HepG2 (cell line): ENCODE measurements at regions not wholly inside any gene's neighbourhood (a gene's known extent, or its start where the extent isn't known, plus 50 kb on each side); places are given as distances from the start of the nearest gene placed in this dataset.
A peak's percentile ranks its signal among the peaks of the same experiment; 100 is the strongest.

Experiments
- ATAC-seq: fragments of 200-7000 bp; cut with Tn5 transposase; 3 replicates; pipeline ENCODE4 v1.9.1; 2020; ENCODE audit warnings: mild to moderate bottlenecking, moderate library complexity
- BruUV-seq: library from RNA; stranded (reverse); fragments of 400-500 nt; replicated peaks from 2 replicates; lab custom pipeline; 2021; lab: Mats Ljungman, UMichigan
- CTCF ChIA-PET: fragments of 300-600 bp; formaldehyde crosslinking; extraction: SDS; loops from one replicate; lab custom pipeline; 2021; ENCODE audit warnings: low total read pairs, inconsistent platforms, low intra/inter-chr PET ratio; lab: Yijun Ruan, JAX
- POLR2A ChIA-PET: fragments of 350-600 bp; sonication (Branson Sonifier 250); formaldehyde crosslinking; loops from one replicate; lab custom pipeline; 2020; ENCODE audit warnings: antibody characterized with exemption, inconsistent platforms; lab: Yijun Ruan, JAX
- DNase-seq: peaks from one replicate; pipeline ENCODE4 v3.0.0-alpha.2; 2015; ENCODE audit warnings: low spot score
- FAIRE-seq: peaks from 3 replicates; lab custom pipeline; 2011; peaks lifted over from hg19 to GRCh38; lab: Jason Lieb, UNC
- H2AFZ ChIP-seq: one replicate; pipeline ENCODE4 v1.6.1; 2011; ENCODE audit warnings: low read length, inconsistent platforms
- H3K27ac ChIP-seq: fragments of 300-600 bp; 3 replicates; pipeline ENCODE4 v1.8.0; 2011; ENCODE audit warnings: mixed run types, mild to moderate bottlenecking, mixed read lengths, low read length, inconsistent platforms; ENCODE audit not compliant: insufficient read depth; ENCODE audit errors: extremely low read length
- H3K27me3 ChIP-seq, 2 experiments: fragments of 200-600 bp in 1 of 2; 2 replicates in 1 of 2; 3 replicates in 1 of 2; pipeline versions ENCODE4 v1.6.0 to v1.8.0; 2011; ENCODE audit warnings: low read length in 2 of 2, mild to moderate bottlenecking in 2 of 2, moderate library complexity in 2 of 2, inconsistent platforms in 1 of 2; ENCODE audit not compliant: insufficient read depth in 2 of 2, control insufficient read depth in 1 of 2
- H3K36me3 ChIP-seq, 2 experiments: fragments of 200-600 bp in 1 of 2; replicated peaks in 1 of 2; 2 replicates in 1 of 2; 3 replicates in 1 of 2; pipeline versions ENCODE4 v1.5.1 to v1.8.0; 2011; ENCODE audit warnings: low read length in 2 of 2, inconsistent platforms in 1 of 2; ENCODE audit not compliant: insufficient read depth in 2 of 2, control insufficient read depth in 1 of 2
- H3K4me1 ChIP-seq: 2 replicates; pipeline ENCODE4 v1.5.1; 2012; ENCODE audit warnings: low read length, inconsistent platforms; ENCODE audit not compliant: insufficient read depth
- H3K4me2 ChIP-seq: 2 replicates; pipeline ENCODE4 v1.6.0; 2011; ENCODE audit warnings: low read depth, low read length, inconsistent platforms
- H3K4me3 ChIP-seq, 3 experiments: fragments of 200-600 bp in 1 of 3; sonication (generic), shearing (Covaris generic) in 1 of 3; replicated peaks in 1 of 3; 2 replicates each; pipeline ENCODE4 v1.5.1; 2011 to 2016; ENCODE audit warnings: low read length in 3 of 3, inconsistent platforms in 2 of 3, low read depth in 2 of 3, mild to moderate bottlenecking in 2 of 3, control low read depth in 1 of 3, mixed read lengths in 1 of 3; ENCODE audit not compliant: insufficient read depth in 1 of 3
- H3K79me2 ChIP-seq: one replicate; pipeline ENCODE4 v1.6.1; 2011; ENCODE audit warnings: low read length, inconsistent platforms; ENCODE audit not compliant: insufficient read depth
- H3K9ac ChIP-seq: 2 replicates; pipeline ENCODE4 v1.6.0; 2011; ENCODE audit warnings: mild to moderate bottlenecking, low read depth, low read length, inconsistent platforms; ENCODE audit not compliant: insufficient read depth
- H3K9me3 ChIP-seq: 2 replicates; pipeline ENCODE4 v1.5.1; 2012; ENCODE audit warnings: mild to moderate bottlenecking, low read length
- H4K20me1 ChIP-seq: 2 replicates; pipeline ENCODE4 v1.6.0; 2011; ENCODE audit warnings: inconsistent platforms, mild to moderate bottlenecking, low read length, moderate library complexity; ENCODE audit not compliant: insufficient read depth
- AGO1 ChIP-seq: fragments of 200-400 bp; formaldehyde crosslinking; IDR thresholded peaks from 2 replicates; pipeline ENCODE4 v1.6.1; 2017; ENCODE audit warnings: mild to moderate bottlenecking, low read depth, low read length, moderate library complexity; ENCODE audit not compliant: poor library complexity, severe bottlenecking
- ATF7 ChIP-seq, 2 experiments: fragments of 450-650 bp in 1 of 2; sonication (generic) in 1 of 2; formaldehyde crosslinking in 1 of 2; IDR thresholded peaks; 2 replicates each; pipeline versions ENCODE4 v1.4.0 to v1.6.1; 2016 to 2020; ENCODE audit warnings: antibody characterized with exemption in 1 of 2, mild to moderate bottlenecking in 1 of 2, missing genetic modification reagents in 1 of 2
- CREB1 ChIP-seq, 2 experiments: fragments of 450-650 bp in 1 of 2; IDR thresholded peaks; 2 replicates each; pipeline ENCODE4 v1.6.1; 2016 to 2017; ENCODE audit warnings: control low read depth in 1 of 2, mild to moderate bottlenecking in 1 of 2, missing compliant biosample characterization in 1 of 2, missing genetic modification characterization in 1 of 2
- ETV5 ChIP-seq: IDR thresholded peaks from 2 replicates; pipeline ENCODE4 v1.6.1; 2018; ENCODE audit warnings: missing biosample characterization, missing genetic modification reagents, inconsistent platforms, borderline replicate concordance
- RBAK ChIP-seq: sonication (generic); formaldehyde crosslinking; IDR thresholded peaks from 2 replicates; pipeline ENCODE4 v1.5.1; 2020; ENCODE audit warnings: mild to moderate bottlenecking, missing genetic modification reagents
- SP1 ChIP-seq, 2 experiments: fragments of 450-650 bp in 1 of 2; sonication (generic) in 1 of 2; formaldehyde crosslinking in 1 of 2; IDR thresholded peaks; 2 replicates each; pipeline versions ENCODE4 v1.4.0 to v1.6.1; 2016 to 2020; ENCODE audit warnings: missing genetic modification reagents in 1 of 2
- ZFP36L1 ChIP-seq: sonication (generic); formaldehyde crosslinking; IDR thresholded peaks from 2 replicates; pipeline ENCODE4 v1.8.0; 2022; ENCODE audit warnings: mild to moderate bottlenecking, missing genetic modification reagents, moderate library complexity
- ZNF232 ChIP-seq: sonication (generic); formaldehyde crosslinking; IDR thresholded peaks from 2 replicates; pipeline ENCODE4 v1.4.0; 2020; ENCODE audit warnings: missing genetic modification reagents, borderline replicate concordance
- ZNF660 ChIP-seq: sonication (generic); formaldehyde crosslinking; IDR thresholded peaks from 2 replicates; pipeline ENCODE4 v1.5.1; 2020; ENCODE audit warnings: mild to moderate bottlenecking, low read depth, missing genetic modification reagents, borderline replicate concordance
- ZNF672 ChIP-seq: sonication (generic); formaldehyde crosslinking; IDR thresholded peaks from 2 replicates; pipeline ENCODE4 v1.8.1; 2022; ENCODE audit warnings: missing genetic modification reagents
- WGBS: methylation state at CpG from one replicate; pipeline ENCODE4 v1.1.6; 2017; ENCODE audit warnings: low lambda C conversion rate; 5-methylcytosine and 5-hydroxymethylcytosine counted together
- in situ Hi-C: cut with HindIII; loops from 2 replicates; pipeline ENCODE4 v1.10.0; 2017; ENCODE audit warnings: low pct_unique_long_range_greater_than_20kb; ENCODE audit not compliant: extremely low pct_ligation_motif_present
- intact Hi-C: fragments of 100-400 bp; cut with micrococcal nuclease; formaldehyde crosslinking; loops from one replicate; pipeline ENCODE4 v1.10.0; 2022; ENCODE audit not compliant: unreplicated experiment
- TF ChIP-seq, protein P1 (sequence below): sonication (generic); formaldehyde crosslinking; IDR thresholded peaks from 2 replicates; pipeline ENCODE4 v1.5.1; 2020; ENCODE audit warnings: mild to moderate bottlenecking, moderate library complexity, missing genetic modification reagents

GRCh38 chr10:92761571-92761970, 71.8 kb downstream of the HHEX start (continued):
- no peak for TF ChIP-seq SP1 (IDR thresholded peaks at IDR 0.05)
- no peak for TF ChIP-seq SP1 (CRISPR knock-in tag; IDR thresholded peaks at IDR 0.05)
- TF ChIP-seq, protein P1, sequence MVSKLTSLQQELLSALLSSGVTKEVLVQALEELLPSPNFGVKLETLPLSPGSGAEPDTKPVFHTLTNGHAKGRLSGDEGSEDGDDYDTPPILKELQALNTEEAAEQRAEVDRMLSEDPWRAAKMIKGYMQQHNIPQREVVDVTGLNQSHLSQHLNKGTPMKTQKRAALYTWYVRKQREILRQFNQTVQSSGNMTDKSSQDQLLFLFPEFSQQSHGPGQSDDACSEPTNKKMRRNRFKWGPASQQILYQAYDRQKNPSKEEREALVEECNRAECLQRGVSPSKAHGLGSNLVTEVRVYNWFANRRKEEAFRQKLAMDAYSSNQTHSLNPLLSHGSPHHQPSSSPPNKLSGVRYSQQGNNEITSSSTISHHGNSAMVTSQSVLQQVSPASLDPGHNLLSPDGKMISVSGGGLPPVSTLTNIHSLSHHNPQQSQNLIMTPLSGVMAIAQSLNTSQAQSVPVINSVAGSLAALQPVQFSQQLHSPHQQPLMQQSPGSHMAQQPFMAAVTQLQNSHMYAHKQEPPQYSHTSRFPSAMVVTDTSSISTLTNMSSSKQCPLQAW (CRISPR knock-in tag), result no peak
- TF ChIP-seq AGO1, result no peak
- TF ChIP-seq ZFP36L1 (CRISPR knock-in tag), result no peak
- TF ChIP-seq ZNF672 (CRISPR knock-in tag), result no peak
- TF ChIP-seq ZNF660, result no peak
- TF ChIP-seq RBAK (CRISPR knock-in tag), result no peak
- TF ChIP-seq ZNF232 (CRISPR knock-in tag), result no peak

DNA sequence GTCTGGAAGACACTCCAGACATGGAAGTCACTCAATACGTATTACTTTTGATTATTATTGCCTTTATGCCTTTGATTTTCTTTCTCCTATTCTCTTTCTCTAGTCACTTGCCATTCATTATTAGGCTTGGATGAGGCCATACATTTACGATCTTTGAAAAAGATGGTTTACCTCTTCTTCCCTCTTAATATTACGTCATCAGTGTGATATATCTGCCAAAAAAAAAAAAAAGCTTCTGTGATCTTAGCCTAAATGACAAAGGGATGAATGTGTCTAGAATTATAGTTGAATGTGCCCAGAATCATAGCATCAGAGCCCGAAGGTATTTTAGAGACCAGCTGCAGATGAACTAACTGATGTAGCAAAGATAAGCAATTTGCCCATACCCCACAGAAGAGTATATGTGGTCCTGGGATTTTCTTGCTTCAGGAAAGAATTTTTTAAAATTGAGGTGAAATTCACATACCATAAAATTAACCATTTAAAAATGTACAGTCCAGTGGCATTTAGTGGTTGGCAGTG, 73.9 kb downstream of the HHEX start:
- Histone ChIP-seq H3K36me3 (no peaks in the 10 kb centered on the region), H3K9me3 (no peaks in the 10 kb centered on the region; the same call in 1 of the 2 replicates), H4K20me1 (no peaks in the 10 kb centered on the region), H3K27ac (no peak overlapping the region), H3K27me3 (peaks cover 0 to 4% of the 10 kb centered on the region in 2 experiments; a peak in 2 of 5 replicates), H3K4me1 (peaks cover 24% of the 10 kb centered on the region), H3K9ac (no peak overlapping the region), H3K4me2 (no peak overlapping the region), H2AFZ (no peak overlapping the region), H3K4me3 (no peak overlapping the region), H3K79me2 (no peaks in the 10 kb centered on the region)
- POLR2A ChIA-PET, result no interaction called here
- in situ Hi-C loops, result no loop called here
- 71% methylated on average over 4 of the region's 4 CpGs for WGBS
- CTCF ChIA-PET, result no interaction called here
- no TSS peak for BruUV-seq
- peak; percentile 73 for TF ChIP-seq CREB1 (IDR thresholded peaks at IDR 0.05)
- TF ChIP-seq CREB1 (CRISPR knock-in tag; IDR thresholded peaks at IDR 0.05), result no peak
- TF ChIP-seq ETV5 (CRISPR knock-in tag), result no peak
- TF ChIP-seq ATF7 (IDR thresholded peaks at IDR 0.05), result peak; percentile 92
- TF ChIP-seq ATF7 (CRISPR knock-in tag; IDR thresholded peaks at IDR 0.05), result no peak
- no peak for DNase-seq
- ATAC-seq, result no peak
- intact Hi-C loops, result no loop called here
- FAIRE-seq, result no peak
